OCI-LY1 (cell line): ENCODE measurements at regions not wholly inside any gene's neighbourhood (a gene's known extent, or its start where the extent isn't known, plus 50 kb on each side); places are given as distances from the start of the nearest gene placed in this dataset.
"Not testable (repeated sequence)": the region's sequence is repeated elsewhere in the genome, so short reads cannot be mapped to it uniquely, and the experiment has no call there.

ENCODE experiments used
- H2AFZ ChIP-seq: fragments of 200-600 bp; sonication (generic), shearing (Covaris generic); 2 replicates; pipeline ENCODE4 v1.6.0; 2014; ENCODE audit warnings: antibody characterized with exemption, mild to moderate bottlenecking, low read length
- H3F3A ChIP-seq: fragments of 200-600 bp; sonication (generic), shearing (Covaris generic); 2 replicates; pipeline ENCODE4 v1.6.0; 2014; ENCODE audit warnings: mild to moderate bottlenecking, antibody characterized with exemption, low read length, moderate library complexity; ENCODE audit not compliant: insufficient read depth
- H3K27ac ChIP-seq: fragments of 200-600 bp; sonication (generic); 2 replicates; pipeline ENCODE4 v1.5.1; 2014; ENCODE audit warnings: low read length, mixed run types, mild to moderate bottlenecking, low read depth; ENCODE audit not compliant: poor library complexity, severe bottlenecking
- H3K27me3 ChIP-seq: fragments of 200-600 bp; sonication (generic); 2 replicates; pipeline ENCODE4 v1.6.0; 2014; ENCODE audit warnings: antibody characterized with exemption, mild to moderate bottlenecking, low read length, moderate library complexity; ENCODE audit not compliant: insufficient read depth
- H3K36me3 ChIP-seq: fragments of 200-600 bp; sonication (generic); 2 replicates; pipeline ENCODE4 v1.6.1; 2014; ENCODE audit warnings: mild to moderate bottlenecking, antibody characterized with exemption, low read length, moderate library complexity, mixed read lengths; ENCODE audit not compliant: insufficient read depth
- H3K4me1 ChIP-seq: fragments of 200-600 bp; sonication (generic); 2 replicates; pipeline ENCODE4 v1.5.1; 2014; ENCODE audit warnings: mild to moderate bottlenecking, low read length, moderate library complexity; ENCODE audit not compliant: insufficient read depth, severe bottlenecking
- H3K4me2 ChIP-seq: fragments of 200-600 bp; sonication (generic), shearing (Covaris generic); 2 replicates; pipeline ENCODE4 v1.6.1; 2014; ENCODE audit warnings: low read length
- H3K4me3 ChIP-seq: fragments of 200-600 bp; sonication (generic); 2 replicates; pipeline ENCODE4 v1.5.1; 2014; ENCODE audit warnings: low read length, low read depth, mild to moderate bottlenecking, mixed read lengths; ENCODE audit not compliant: poor library complexity, severe bottlenecking
- H3K79me2 ChIP-seq: fragments of 200-600 bp; shearing (Covaris generic); 2 replicates; pipeline ENCODE4 v1.6.1; 2016; ENCODE audit warnings: mixed run types, low read length, mixed read lengths; ENCODE audit not compliant: insufficient read depth
- H3K9ac ChIP-seq: fragments of 200-600 bp; sonication (generic), shearing (Covaris generic); 2 replicates; pipeline ENCODE4 v1.6.1; 2014; ENCODE audit warnings: mild to moderate bottlenecking, low read length, mixed read lengths
- H3K9me2 ChIP-seq: fragments of 200-600 bp; sonication (generic), shearing (Covaris generic); 2 replicates; pipeline ENCODE4 v1.6.1; 2014; ENCODE audit warnings: low read depth, mild to moderate bottlenecking, low read length, mixed read lengths
- H3K9me3 ChIP-seq: fragments of 200-600 bp; shearing (Covaris generic); 2 replicates; pipeline ENCODE4 v1.6.1; 2014; ENCODE audit warnings: low read length, mixed read lengths
- H4K20me1 ChIP-seq: fragments of 200-600 bp; sonication (generic), shearing (Covaris generic); 2 replicates; pipeline ENCODE4 v1.6.0; 2016; ENCODE audit warnings: mild to moderate bottlenecking, low read length; ENCODE audit not compliant: insufficient read depth
- CTCF ChIP-seq: fragments of 200-600 bp; sonication (generic), shearing (Covaris generic); IDR thresholded peaks from 2 replicates; pipeline ENCODE4 v1.5.1; 2017; ENCODE audit warnings: mild to moderate bottlenecking, antibody characterized with exemption, low read length, moderate library complexity, mixed read lengths
- EZH2 ChIP-seq: fragments of 200-600 bp; sonication (generic), shearing (Covaris generic); IDR thresholded peaks from 2 replicates; pipeline ENCODE4 v1.8.0; 2017; ENCODE audit warnings: borderline replicate concordance, mixed run types, mild to moderate bottlenecking, antibody characterized with exemption, low read length, moderate library complexity, mixed read lengths

DNA sequence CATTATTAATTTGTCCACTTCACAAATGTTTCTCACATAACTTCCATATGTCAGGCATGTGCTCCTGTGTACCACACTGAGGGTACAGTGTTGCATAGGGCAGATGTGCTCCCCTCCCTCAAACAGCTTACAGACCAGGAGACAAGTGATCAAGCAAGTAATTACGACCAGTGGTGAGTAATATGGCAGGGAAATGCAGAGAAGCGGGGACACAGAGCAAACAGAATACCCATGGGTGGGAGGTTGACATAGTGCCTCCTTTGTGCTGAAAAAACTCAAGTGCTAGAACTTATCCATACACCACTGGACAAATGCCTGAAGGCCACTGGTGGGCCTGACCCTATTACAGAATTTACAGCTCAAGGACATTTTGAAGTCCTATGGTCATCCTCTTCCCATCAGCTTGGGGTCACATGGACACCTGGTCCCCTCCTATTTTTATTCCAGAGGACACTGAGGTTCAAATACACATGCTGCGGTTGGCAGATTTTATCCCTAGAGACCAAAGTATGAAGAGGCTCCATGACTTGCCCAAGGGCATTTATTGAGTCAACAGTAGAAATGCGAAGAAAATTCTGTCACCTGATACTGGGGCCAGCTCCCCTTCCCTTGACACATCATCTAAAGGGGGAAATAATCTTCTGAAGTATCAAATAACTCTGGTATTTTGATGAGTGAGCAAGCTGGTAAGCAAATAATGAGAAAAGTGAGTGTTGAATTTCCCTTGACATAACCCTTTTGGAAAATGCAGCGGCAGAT is 116.6 kb downstream of the QRSL1 start:
- Histone ChIP-seq H3K27me3 (no peaks in the 10 kb centered on the region), H3K9ac (peak overlapping the region; percentile 56), H2AFZ (no peak overlapping the region), H3K79me2 (no peaks in the 10 kb centered on the region), H4K20me1 (no peaks in the 10 kb centered on the region), H3K4me3 (no peak overlapping the region), H3K4me2 (peak overlapping the region; percentile 43; the same call in 1 of the 2 replicates), H3K36me3 (no peaks in the 10 kb centered on the region; the same call in 1 of the 2 replicates), H3F3A (0 out of 2 replicates have a peak, but pooled peaks cover 5% of the 10 kb centered on the region), H3K27ac (peak overlapping the region; percentile 79), H3K9me3 (no peaks in the 10 kb centered on the region), H3K4me1 (peaks cover 76% of the 10 kb centered on the region), H3K9me2 (no peaks in the 10 kb centered on the region)
- TF ChIP-seq CTCF (no peak), EZH2 (no peak)

GRCh38 chr6:106745197-106745770 is 115.9 kb downstream of the QRSL1 start:
- Histone ChIP-seq H3K9me3 (no peaks in the 10 kb centered on the region), H3K4me3 (no peak overlapping the region), H3K36me3 (no peaks in the 10 kb centered on the region; the same call in 1 of the 2 replicates), H3K9me2 (no peaks in the 10 kb centered on the region), H3K9ac (peak overlapping the region; percentile 56), H3F3A (0 out of 2 replicates have a peak, but pooled peaks cover 5% of the 10 kb centered on the region), H3K4me2 (peak overlapping the region; percentile 43), H3K79me2 (no peaks in the 10 kb centered on the region), H2AFZ (no peak overlapping the region), H3K4me1 (peaks cover 72% of the 10 kb centered on the region), H3K27ac (peak overlapping the region; percentile 79), H4K20me1 (no peaks in the 10 kb centered on the region), H3K27me3 (no peaks in the 10 kb centered on the region)
- TF ChIP-seq CTCF (no peak), EZH2 (no peak)

DNA sequence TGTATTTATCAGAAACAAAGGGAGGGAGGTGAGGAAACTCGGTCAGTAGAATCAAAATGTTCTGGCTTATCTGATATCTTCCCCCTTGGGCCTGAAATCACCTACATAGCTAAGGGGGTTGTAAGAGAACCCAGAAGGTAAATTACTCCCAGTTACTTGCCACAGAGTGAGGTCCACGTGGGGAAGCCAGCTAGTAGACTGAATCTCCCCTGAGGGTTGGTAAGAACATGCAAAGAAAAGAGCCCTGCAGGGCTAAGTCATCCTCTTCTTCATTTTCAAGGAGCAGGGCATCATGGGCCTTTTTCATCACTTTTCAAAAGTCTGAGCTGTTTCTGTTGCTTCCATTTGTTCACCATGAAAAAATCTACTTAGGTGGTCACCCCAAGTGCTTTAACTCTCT is 115.4 kb downstream of the QRSL1 start:
- Histone ChIP-seq H4K20me1 (no peaks in the 10 kb centered on the region), H3F3A (0 out of 2 replicates have a peak, but pooled peaks cover 5% of the 10 kb centered on the region), H3K9me2 (no peaks in the 10 kb centered on the region), H3K4me3 (peak overlapping the region; percentile 0), H3K27me3 (no peaks in the 10 kb centered on the region), H3K79me2 (no peaks in the 10 kb centered on the region), H2AFZ (no peak overlapping the region), H3K9me3 (no peaks in the 10 kb centered on the region), H3K9ac (peak overlapping the region; percentile 56), H3K4me2 (peak overlapping the region; percentile 43), H3K27ac (peak overlapping the region; percentile 79), H3K4me1 (peaks cover 72% of the 10 kb centered on the region), H3K36me3 (no peaks in the 10 kb centered on the region; the same call in 1 of the 2 replicates)
- TF ChIP-seq EZH2 (no peak), CTCF (no peak)

DNA sequence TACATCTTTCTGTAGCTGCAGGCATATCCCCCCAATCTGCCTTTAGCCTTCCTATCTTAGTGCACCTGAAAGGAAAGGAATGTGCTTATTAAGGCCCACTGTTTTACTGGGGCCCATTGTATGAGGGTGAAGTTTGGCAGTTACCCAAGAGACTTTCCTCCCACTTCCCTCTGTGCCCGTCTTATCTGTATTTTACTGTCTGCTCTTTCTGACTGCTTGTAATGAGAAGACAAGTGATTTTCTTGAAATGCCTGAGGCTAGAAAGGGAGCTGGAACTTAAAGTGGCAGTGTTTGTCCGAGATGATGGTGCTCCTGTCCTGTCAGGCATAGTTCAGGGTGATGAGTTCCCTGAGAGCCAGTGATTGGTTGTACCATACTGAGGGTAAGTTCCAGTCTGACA is 114.7 kb downstream of the QRSL1 start:
- H3K79me2 ChIP-seq, H2AFZ ChIP-seq, H3K9me3 ChIP-seq, H3F3A ChIP-seq, H4K20me1 ChIP-seq, H3K27me3 ChIP-seq, H3K4me3 ChIP-seq, H3K9me2 ChIP-seq, H3K36me3 ChIP-seq: not testable (repeated sequence)
- Histone ChIP-seq H3K27ac (peak overlapping the region; percentile 79), H3K4me1 (peaks cover 72% of the 10 kb centered on the region), H3K4me2 (peak overlapping the region; percentile 43; the same call in 1 of the 2 replicates), H3K9ac (peak overlapping the region; percentile 56)
